Neural progenitor cell (in vitro differentiated cells): ENCODE measurements at regions not wholly inside any gene's neighbourhood (a gene's known extent, or its start where the extent isn't known, plus 50 kb on each side); places are given as distances from the start of the nearest gene placed in this dataset.

Experiments
- DNase-seq: peaks from one replicate; pipeline ENCODE4 v3.0.0-alpha.2; 2016; ENCODE audit warnings: low spot score
- H2AFZ ChIP-seq: fragments of 200-600 bp; sonication (generic); replicated peaks from 2 replicates; pipeline ENCODE4 v1.6.1; 2016; ENCODE audit warnings: antibody characterized with exemption
- H3F3A ChIP-seq: fragments of 200-600 bp; sonication (generic); 2 replicates; pipeline ENCODE4 v1.6.1; 2016; ENCODE audit warnings: antibody characterized with exemption, low read depth
- H3K27ac ChIP-seq: fragments of 200-600 bp; sonication (generic); 2 replicates; pipeline ENCODE4 v1.5.1; 2016; ENCODE audit warnings: mild to moderate bottlenecking
- H3K27me3 ChIP-seq: fragments of 200-600 bp; sonication (generic); 2 replicates; pipeline ENCODE4 v1.6.1; 2016; ENCODE audit warnings: mild to moderate bottlenecking, moderate library complexity
- H3K36me3 ChIP-seq: fragments of 200-600 bp; sonication (generic); 2 replicates; pipeline ENCODE4 v1.5.1; 2016
- H3K4me1 ChIP-seq: fragments of 200-600 bp; sonication (generic); 2 replicates; pipeline ENCODE4 v1.6.1; 2016; ENCODE audit warnings: mixed run types
- H3K4me2 ChIP-seq: fragments of 200-600 bp; sonication (generic); 2 replicates; pipeline ENCODE4 v1.6.1; 2016
- H3K4me3 ChIP-seq: fragments of 200-600 bp; sonication (generic); 2 replicates; pipeline ENCODE4 v1.5.1; 2016
- H3K79me2 ChIP-seq: fragments of 200-600 bp; sonication (generic); 2 replicates; pipeline ENCODE4 v1.6.1; 2016; ENCODE audit warnings: low read depth
- H3K9ac ChIP-seq: fragments of 200-600 bp; sonication (generic); 2 replicates; pipeline ENCODE4 v1.6.1; 2016
- H3K9me3 ChIP-seq: fragments of 200-600 bp; sonication (generic); 2 replicates; pipeline ENCODE4 v1.5.1; 2016; ENCODE audit warnings: low read depth
- H4K20me1 ChIP-seq: fragments of 200-600 bp; sonication (generic); 2 replicates; pipeline ENCODE4 v1.6.1; 2016; ENCODE audit warnings: low read depth
- H3K27ac Mint-ChIP-seq: 3 replicates; pipeline ENCODE4 v1.8.0; 2021; ENCODE audit warnings: mixed read lengths
- H3K27me3 Mint-ChIP-seq: 2 replicates; pipeline ENCODE4 v1.8.0; 2022; ENCODE audit warnings: low read depth, mild to moderate bottlenecking, inconsistent platforms, moderate library complexity, mixed read lengths; ENCODE audit not compliant: insufficient read depth
- H3K36me3 Mint-ChIP-seq: 3 replicates; pipeline ENCODE4 v1.8.0; 2021; ENCODE audit warnings: mixed read lengths
- H3K4me1 Mint-ChIP-seq: 3 replicates; pipeline ENCODE4 v1.8.0; 2021; ENCODE audit warnings: mixed read lengths
- H3K4me3 Mint-ChIP-seq: 3 replicates; pipeline ENCODE4 v1.8.0; 2021; ENCODE audit warnings: mild to moderate bottlenecking, moderate library complexity, mixed read lengths
- H3K9me3 Mint-ChIP-seq: 3 replicates; pipeline ENCODE4 v1.8.0; 2020; ENCODE audit warnings: mixed read lengths
- CTCF ChIP-seq: fragments of 200-600 bp; sonication (generic); IDR thresholded peaks from 2 replicates; pipeline ENCODE4 v1.5.1; 2017; ENCODE audit warnings: antibody characterized with exemption, mild to moderate bottlenecking
- EZH2 ChIP-seq: fragments of 200-600 bp; sonication (generic); IDR thresholded peaks from 2 replicates; pipeline ENCODE4 v1.6.1; 2017; ENCODE audit warnings: antibody characterized with exemption, mild to moderate bottlenecking, moderate library complexity
- EZH2phosphoT487 ChIP-seq: fragments of 200-600 bp; sonication (generic); IDR thresholded peaks from 2 replicates; pipeline ENCODE4 v1.6.1; 2017; ENCODE audit warnings: antibody characterized with exemption

- Mint-ChIP-seq H3K27me3 (peaks cover 2% of the 10 kb centered on the region), H3K36me3 (no peaks in the 10 kb centered on the region), H3K27ac (no peak overlapping the region), H3K4me1 (no peaks in the 10 kb centered on the region), H3K4me3 (no peak overlapping the region), H3K9me3 (no peaks in the 10 kb centered on the region)
- no peak overlapping the region for H3K4me2 ChIP-seq
- no peak overlapping the region for H3K4me3 ChIP-seq
- no peak overlapping the region for H2AFZ ChIP-seq
- H3K36me3 ChIP-seq = no peaks in the 10 kb centered on the region
- no peaks in the 10 kb centered on the region for H3K27me3 ChIP-seq
- no peak for DNase-seq
- H3K9me3 ChIP-seq = no peaks in the 10 kb centered on the region
- no peaks in the 10 kb centered on the region for H4K20me1 ChIP-seq
- H3K79me2 ChIP-seq = no peaks in the 10 kb centered on the region
- no peaks in the 10 kb centered on the region for H3F3A ChIP-seq
- TF ChIP-seq EZH2phosphoT487 (no peak), CTCF (no peak), EZH2 (no peak)
- no peak overlapping the region for H3K9ac ChIP-seq
- H3K27ac ChIP-seq = no peak overlapping the region
- H3K4me1 ChIP-seq = no peaks in the 10 kb centered on the region
Measured at GRCh38 chr3:102158080-102158740, 276.6 kb upstream of the ZPLD1 start.

GRCh38 chr3:102159810-102160451 lies 274.9 kb upstream of the ZPLD1 start:
- Histone ChIP-seq H3K9ac (no peak overlapping the region), H3F3A (no peaks in the 10 kb centered on the region), H3K4me2 (no peak overlapping the region), H3K79me2 (no peaks in the 10 kb centered on the region), H3K27me3 (no peaks in the 10 kb centered on the region), H3K27ac (no peak overlapping the region), H4K20me1 (no peaks in the 10 kb centered on the region), H2AFZ (no peak overlapping the region), H3K9me3 (no peaks in the 10 kb centered on the region), H3K4me1 (no peaks in the 10 kb centered on the region), H3K36me3 (no peaks in the 10 kb centered on the region), H3K4me3 (no peak overlapping the region)
- Mint-ChIP-seq H3K27me3 (peaks cover 2% of the 10 kb centered on the region), H3K4me1 (no peaks in the 10 kb centered on the region), H3K4me3 (no peak overlapping the region), H3K36me3 (no peaks in the 10 kb centered on the region), H3K9me3 (no peaks in the 10 kb centered on the region), H3K27ac (no peak overlapping the region)
- TF ChIP-seq EZH2phosphoT487 = no peak
- no peak for TF ChIP-seq EZH2
- TF ChIP-seq CTCF = no peak
- DNase-seq = no peak

- no peak for DNase-seq
- Mint-ChIP-seq H3K9me3 (no peaks in the 10 kb centered on the region), H3K4me3 (no peak overlapping the region), H3K27ac (no peak overlapping the region), H3K36me3 (no peaks in the 10 kb centered on the region), H3K4me1 (no peaks in the 10 kb centered on the region), H3K27me3 (peaks cover 2% of the 10 kb centered on the region)
- Histone ChIP-seq H3K4me2 (no peak overlapping the region), H3K79me2 (no peaks in the 10 kb centered on the region), H3F3A (no peaks in the 10 kb centered on the region), H3K4me1 (no peaks in the 10 kb centered on the region), H3K9ac (no peak overlapping the region), H3K36me3 (no peaks in the 10 kb centered on the region), H3K4me3 (no peak overlapping the region), H3K27me3 (no peaks in the 10 kb centered on the region), H3K27ac (no peak overlapping the region), H4K20me1 (no peaks in the 10 kb centered on the region), H2AFZ (no peak overlapping the region), H3K9me3 (no peaks in the 10 kb centered on the region)
- TF ChIP-seq CTCF = no peak
- no peak for TF ChIP-seq EZH2
- no peak for TF ChIP-seq EZH2phosphoT487
Measured at GRCh38 chr3:102161384-102162006, 273.3 kb upstream of the ZPLD1 start.
